GM12891 (cell line): ENCODE measurements at regions not wholly inside any gene's neighbourhood (a gene's known extent, or its start where the extent isn't known, plus 50 kb on each side); places are given as distances from the start of the nearest gene placed in this dataset.

Experiments
- POLR2A ChIP-seq: IDR thresholded peaks from 2 replicates; pipeline ENCODE4 v1.6.1; 2011; ENCODE audit warnings: low read depth, low read length, control low read depth
- POLR2AphosphoS5 ChIP-seq: IDR thresholded peaks from 2 replicates; pipeline ENCODE4 v1.6.1; 2011; ENCODE audit warnings: low read depth, low read length, control low read depth
- SPI1 ChIP-seq: IDR thresholded peaks from 2 replicates; pipeline ENCODE4 v1.6.1; 2011; ENCODE audit warnings: low read depth, low read length, control low read depth

DNA sequence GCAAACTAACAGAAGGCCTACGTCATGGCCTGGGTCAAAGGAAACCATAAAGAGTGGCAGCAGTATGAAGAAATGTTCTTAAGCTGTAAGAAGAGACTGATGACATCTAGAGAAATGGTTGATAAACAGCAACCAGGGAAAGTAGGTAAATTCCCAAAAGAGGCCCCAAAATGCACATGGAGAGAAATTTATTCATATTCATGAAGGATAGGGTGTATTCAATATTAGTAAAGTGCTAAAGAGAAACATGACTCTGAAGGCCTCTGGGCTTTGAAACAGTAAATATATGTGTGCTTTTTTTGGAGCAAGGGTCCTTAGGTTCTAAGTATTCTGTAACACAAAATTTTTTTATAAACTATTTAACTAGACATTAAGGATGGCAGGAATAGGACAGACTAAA, 149.7 kb upstream of the GRIA1 start:
- TF ChIP-seq POLR2A = no peak
- TF ChIP-seq POLR2AphosphoS5 = no peak
- TF ChIP-seq SPI1 = no peak
